Panc1 (cell line): ENCODE measurements at regions not wholly inside any gene's neighbourhood (a gene's known extent, or its start where the extent isn't known, plus 50 kb on each side); places are given as distances from the start of the nearest gene placed in this dataset.

Experiments used
- ATAC-seq: fragments of 200-7000 bp; cut with Tn5 transposase; 2 replicates; pipeline ENCODE4 v1.9.1; 2020; ENCODE audit warnings: mild to moderate bottlenecking, moderate library complexity
- BruUV-seq: library from RNA; stranded (reverse); fragments of 400-500 nt; replicated peaks from 2 replicates; lab custom pipeline; 2021; lab: Mats Ljungman, UMichigan
- CTCF ChIA-PET: fragments of 300-600 bp; sonication (Branson Sonifier 250); formaldehyde crosslinking; loops from one replicate; lab custom pipeline; 2022; ENCODE audit warnings: antibody characterized with exemption; lab: Charles Lee
- POLR2A ChIA-PET: fragments of 300-600 bp; sonication (Branson Sonifier 250); formaldehyde crosslinking; loops from one replicate; lab custom pipeline; 2022; ENCODE audit warnings: antibody characterized with exemption; lab: Charles Lee
- DNase-seq: peaks from one replicate; pipeline ENCODE4 v3.0.0-alpha.2; 2010; ENCODE audit warnings: low read depth, low spot score
- H3K27ac ChIP-seq: 2 replicates; pipeline ENCODE4 v1.5.1; 2011; ENCODE audit warnings: mild to moderate bottlenecking, low read length, inconsistent platforms
- H3K27me3 ChIP-seq: fragments of 200-500 bp; sonication (Bioruptor generic); 2 replicates; pipeline ENCODE4 v1.6.0; 2014; ENCODE audit warnings: low read length, inconsistent platforms; ENCODE audit not compliant: control insufficient read depth, insufficient read depth
- H3K36me3 ChIP-seq: fragments of 200-500 bp; sonication (Bioruptor generic); 2 replicates; pipeline ENCODE4 v1.5.1; 2014; ENCODE audit warnings: inconsistent platforms, mild to moderate bottlenecking, low read length, moderate library complexity; ENCODE audit not compliant: control insufficient read depth, insufficient read depth
- H3K4me1 ChIP-seq: 2 replicates; pipeline ENCODE4 v1.5.1; 2011; ENCODE audit warnings: inconsistent platforms, mild to moderate bottlenecking, low read length, moderate library complexity; ENCODE audit not compliant: control insufficient read depth, insufficient read depth
- H3K4me3 ChIP-seq, 2 experiments: 2 replicates each; pipeline ENCODE4 v1.5.1; 2011 to 2012; ENCODE audit warnings: low read depth in 2 of 2, low read length in 2 of 2, mild to moderate bottlenecking in 2 of 2, inconsistent platforms in 1 of 2, moderate library complexity in 1 of 2
- H3K9me3 ChIP-seq: fragments of 200-500 bp; sonication (Bioruptor generic); 2 replicates; pipeline ENCODE4 v1.5.1; 2014; ENCODE audit warnings: low read depth, mild to moderate bottlenecking, inconsistent platforms, low read length, moderate library complexity; ENCODE audit not compliant: control insufficient read depth, insufficient read depth
- CTCF ChIP-seq: fragments of 450-650 bp; IDR thresholded peaks from 2 replicates; pipeline ENCODE4 v1.5.1; 2017; ENCODE audit warnings: mild to moderate bottlenecking
- POLR2AphosphoS5 ChIP-seq: IDR thresholded peaks from 2 replicates; pipeline ENCODE4 v1.6.1; 2012; ENCODE audit warnings: mild to moderate bottlenecking, low read depth, low read length, moderate library complexity
- REST ChIP-seq, 2 experiments: IDR thresholded peaks; 2 replicates each; pipeline ENCODE4 v1.6.1; 2011 to 2012; ENCODE audit warnings: low read depth in 2 of 2, control low read depth in 1 of 2, low read length in 1 of 2, mild to moderate bottlenecking in 1 of 2, moderate library complexity in 1 of 2; ENCODE audit not compliant: insufficient read depth in 1 of 2
- SIN3A ChIP-seq: IDR thresholded peaks from 2 replicates; pipeline ENCODE4 v1.6.1; 2012; ENCODE audit warnings: low read depth, mild to moderate bottlenecking, low read length, moderate library complexity, borderline replicate concordance; ENCODE audit not compliant: insufficient read depth
- TCF7L2 ChIP-seq: IDR thresholded peaks from 2 replicates; pipeline ENCODE4 v1.6.1; 2011; ENCODE audit warnings: mild to moderate bottlenecking, low read depth, low read length, inconsistent platforms
- in situ Hi-C: cut with HindIII; loops from 2 replicates; pipeline ENCODE4 v1.10.0; 2016; ENCODE audit warnings: low sequenced_read_pairs, low pct_unique_long_range_greater_than_20kb
- intact Hi-C: fragments of 100-400 bp; cut with micrococcal nuclease; formaldehyde crosslinking; loops from one replicate; pipeline ENCODE4 v1.10.0; 2022; ENCODE audit not compliant: unreplicated experiment

- no TSS peak for BruUV-seq
- Histone ChIP-seq H3K27ac (no peak overlapping the region), H3K4me3 (no peak overlapping the region), H3K36me3 (no peaks in the 10 kb centered on the region), H3K4me1 (no peaks in the 10 kb centered on the region), H3K9me3 (no peaks in the 10 kb centered on the region), H3K27me3 (no peaks in the 10 kb centered on the region)
- ATAC-seq (no peak), DNase-seq (no peak)
- intact Hi-C loops (no loop called here), in situ Hi-C loops (no loop called here)
- ChIA-PET POLR2A (no interaction called here), CTCF (no interaction called here)
- TF ChIP-seq POLR2AphosphoS5 (no peak), REST (IDR thresholded peaks at IDR 0.05; ENCODE audit: insufficient read depth in 1 of 2, low read depth in 2 of 2, low read length in 1 of 2) (no peak)
These were observed 70.9 kb upstream of the SLC38A4 start for GRCh38 chr12:46896680-46897079.

GRCh38 chr12:46898152-46898931 lies 72.5 kb upstream of the SLC38A4 start:
- ChIA-PET POLR2A (no interaction called here), CTCF (no interaction called here)
- no peak for TF ChIP-seq REST (IDR thresholded peaks at IDR 0.05; ENCODE audit: insufficient read depth in 1 of 2, low read depth in 2 of 2, low read length in 1 of 2)
- no peak for TF ChIP-seq CTCF
- TF ChIP-seq SIN3A, result no peak
- no peak for TF ChIP-seq POLR2AphosphoS5
- no peak for TF ChIP-seq TCF7L2
- no peak overlapping the region for H3K27ac ChIP-seq
- no peaks in the 10 kb centered on the region for H3K9me3 ChIP-seq
- no peaks in the 10 kb centered on the region for H3K27me3 ChIP-seq
- in situ Hi-C loops, result no loop called here
- no peaks in the 10 kb centered on the region for H3K4me1 ChIP-seq
- no peak overlapping the region for H3K4me3 ChIP-seq
- DNase-seq (no peak), ATAC-seq (no peak)
- H3K36me3 ChIP-seq, result no peaks in the 10 kb centered on the region
- intact Hi-C loops, result no loop called here
- no TSS peak for BruUV-seq
